CD14-positive monocyte (primary cell): ENCODE measurements at regions not wholly inside any gene's neighbourhood (a gene's known extent, or its start where the extent isn't known, plus 50 kb on each side); places are given as distances from the start of the nearest gene placed in this dataset.

ENCODE experiments used
- DNase-seq, 3 donors: peaks; one replicate each; pipeline ENCODE4 v3.0.0-alpha.2; 2011 to 2022
- H2AFZ ChIP-seq: 2 replicates; pipeline ENCODE4 v1.6.0; 2012; ENCODE audit warnings: mild to moderate bottlenecking, low read depth, low read length, inconsistent platforms; ENCODE audit not compliant: insufficient read depth, poor library complexity, severe bottlenecking
- H3K27ac ChIP-seq, 2 donors: 1 replicate in 1 of 2; 2 replicates in 1 of 2; pipeline ENCODE4 v1.5.1; 2012 to 2013; ENCODE audit warnings: low read length in 2 of 2, control low read depth in 1 of 2, inconsistent platforms in 1 of 2, low read depth in 1 of 2, mild to moderate bottlenecking in 1 of 2
- H3K27me3 ChIP-seq, 2 donors: one replicate each; pipeline versions ENCODE4 v1.6.0 to v1.6.1; 2011 to 2013; ENCODE audit warnings: low read length in 2 of 2; ENCODE audit not compliant: control insufficient read depth in 2 of 2, insufficient read depth in 2 of 2
- H3K36me3 ChIP-seq, 2 donors: replicated peaks in 1 of 2; 1 replicate in 1 of 2; 2 replicates in 1 of 2; pipeline versions ENCODE4 v1.5.1 to v1.6.1; 2012 to 2013; ENCODE audit warnings: low read length in 2 of 2, control low read depth in 1 of 2, inconsistent platforms in 1 of 2, mild to moderate bottlenecking in 1 of 2; ENCODE audit not compliant: insufficient read depth in 2 of 2, control insufficient read depth in 1 of 2
- H3K4me1 ChIP-seq, 2 donors: 1 replicate in 1 of 2; 2 replicates in 1 of 2; pipeline versions ENCODE4 v1.5.1 to v1.6.1; 2012 to 2013; ENCODE audit warnings: low read length in 2 of 2, control low read depth in 1 of 2, inconsistent platforms in 1 of 2, mild to moderate bottlenecking in 1 of 2, moderate library complexity in 1 of 2; ENCODE audit not compliant: insufficient read depth in 2 of 2, control insufficient read depth in 1 of 2
- H3K4me2 ChIP-seq: replicated peaks from 2 replicates; pipeline ENCODE3; 2012; ENCODE audit warnings: low read length, moderate library complexity, mild to moderate bottlenecking; ENCODE audit not compliant: poor library complexity, severe bottlenecking; ENCODE audit errors: extremely low read depth
- H3K4me3 ChIP-seq, 3 experiments: fragments of 200-600 bp in 1 of 3; sonication (generic) in 1 of 3; replicated peaks in 1 of 3; 1 replicate in 2 of 3; 2 replicates in 1 of 3; pipeline ENCODE4 v1.5.1; 2011 to 2013; ENCODE audit warnings: low read length in 3 of 3, mild to moderate bottlenecking in 3 of 3, control low read depth in 2 of 3, low read depth in 2 of 3, inconsistent platforms in 1 of 3, moderate library complexity in 1 of 3
- H3K79me2 ChIP-seq: 2 replicates; pipeline ENCODE4 v1.6.0; 2012; ENCODE audit warnings: mild to moderate bottlenecking, control low read depth, inconsistent platforms, low read length, moderate library complexity; ENCODE audit not compliant: insufficient read depth
- H3K9ac ChIP-seq: 2 replicates; pipeline ENCODE4 v1.6.0; 2017; ENCODE audit warnings: low read length, mild to moderate bottlenecking; ENCODE audit not compliant: insufficient read depth, poor library complexity, severe bottlenecking
- H3K9me3 ChIP-seq, 2 donors: replicated peaks in 1 of 2; 1 replicate in 1 of 2; 2 replicates in 1 of 2; pipeline versions ENCODE4 v1.5.1 to v1.6.1; 2012 to 2013; ENCODE audit warnings: low read length in 2 of 2, control low read depth in 1 of 2; ENCODE audit not compliant: control insufficient read depth in 1 of 2, insufficient read depth in 1 of 2
- H4K20me1 ChIP-seq: 2 replicates; pipeline ENCODE4 v1.6.0; 2012; ENCODE audit warnings: mild to moderate bottlenecking, low read length, control low read depth, moderate library complexity; ENCODE audit not compliant: insufficient read depth
- H3K27ac Mint-ChIP-seq, 7 donors: one replicate each; pipeline ENCODE4 v1.8.0; 2020; ENCODE audit warnings: mild to moderate bottlenecking in 7 of 7, mixed read lengths in 7 of 7, moderate library complexity in 6 of 7, inconsistent platforms in 2 of 7
- H3K27me3 Mint-ChIP-seq, 3 donors: one replicate each; pipeline ENCODE4 v1.8.0; 2021 to 2022; ENCODE audit warnings: low read depth in 3 of 3, mild to moderate bottlenecking in 3 of 3, mixed read lengths in 3 of 3, moderate library complexity in 3 of 3, inconsistent platforms in 1 of 3
- H3K36me3 Mint-ChIP-seq, 2 donors: one replicate each; pipeline ENCODE4 v1.8.0; 2020; ENCODE audit warnings: mixed read lengths in 2 of 2, inconsistent platforms in 1 of 2, mild to moderate bottlenecking in 1 of 2
- H3K4me1 Mint-ChIP-seq: one replicate; pipeline ENCODE4 v1.8.0; 2020; ENCODE audit warnings: mild to moderate bottlenecking, mixed read lengths
- H3K4me3 Mint-ChIP-seq, 2 donors: one replicate each; pipeline ENCODE4 v1.8.0; 2020; ENCODE audit warnings: mild to moderate bottlenecking in 2 of 2, mixed read lengths in 2 of 2, moderate library complexity in 1 of 2
- H3K9me3 Mint-ChIP-seq, 7 donors: one replicate each; pipeline ENCODE4 v1.8.0; 2020 to 2022; ENCODE audit warnings: mixed read lengths in 7 of 7, mild to moderate bottlenecking in 6 of 7, moderate library complexity in 6 of 7, inconsistent platforms in 2 of 7
- WGBS: methylation state at CpG from one replicate; pipeline ENCODE4 v1.1.5; 2013; ENCODE audit warnings: missing lambda C conversion rate; ENCODE audit not compliant: insufficient coverage; 5-methylcytosine and 5-hydroxymethylcytosine counted together
- intact Hi-C, 2 donors: fragments of 100-400 bp; cut with micrococcal nuclease; formaldehyde crosslinking; loops; one replicate each; pipeline versions ENCODE4 v1.15.0 to v1.15.1; 2023
- TF ChIP-seq, protein P1 (sequence below): fragments of 200-600 bp; IDR thresholded peaks from one replicate; pipeline ENCODE4 v1.8.0; 2022; ENCODE audit warnings: antibody characterized with exemption, mild to moderate bottlenecking

DNA sequence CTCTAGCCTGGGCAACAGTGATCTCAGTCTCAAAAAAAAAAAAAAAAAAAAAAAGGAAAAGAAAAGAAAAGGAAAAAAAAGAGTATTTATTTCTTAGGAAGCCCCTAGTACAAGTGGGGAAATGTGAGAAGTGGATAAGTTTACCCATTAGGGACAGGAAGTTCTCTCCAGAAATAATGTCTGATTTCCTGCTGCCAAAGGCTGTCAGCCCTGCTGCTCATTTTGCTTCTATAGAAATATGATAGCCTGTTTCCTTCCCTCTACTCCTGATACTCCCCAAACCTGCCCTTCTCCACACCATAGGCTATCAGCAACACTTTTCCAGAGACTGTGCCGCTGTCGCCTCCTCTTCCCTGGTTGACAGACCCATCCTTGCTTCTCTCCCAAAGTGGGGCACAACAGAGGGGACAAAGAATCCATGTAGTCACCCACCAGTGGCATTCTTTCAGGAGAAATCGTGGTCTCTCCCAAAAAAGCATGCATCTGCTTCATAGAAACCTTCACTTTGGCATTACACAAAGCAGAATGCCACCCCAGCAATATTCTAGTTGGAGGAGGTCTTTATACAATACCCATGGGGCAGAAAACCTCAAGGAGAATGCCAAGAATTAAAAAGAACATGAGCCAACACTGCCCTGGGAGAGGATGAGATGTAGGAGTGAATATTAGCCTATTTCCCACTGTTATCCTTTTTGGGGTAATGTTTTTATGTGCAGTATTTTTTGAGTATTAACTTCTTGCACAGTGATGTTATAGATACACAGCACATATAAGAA, 166.3 kb upstream of the NR5A2 start:
- H4K20me1 ChIP-seq, result no peaks in the 10 kb centered on the region
- H3K4me2 ChIP-seq, result no peak overlapping the region
- TF ChIP-seq, protein P1, sequence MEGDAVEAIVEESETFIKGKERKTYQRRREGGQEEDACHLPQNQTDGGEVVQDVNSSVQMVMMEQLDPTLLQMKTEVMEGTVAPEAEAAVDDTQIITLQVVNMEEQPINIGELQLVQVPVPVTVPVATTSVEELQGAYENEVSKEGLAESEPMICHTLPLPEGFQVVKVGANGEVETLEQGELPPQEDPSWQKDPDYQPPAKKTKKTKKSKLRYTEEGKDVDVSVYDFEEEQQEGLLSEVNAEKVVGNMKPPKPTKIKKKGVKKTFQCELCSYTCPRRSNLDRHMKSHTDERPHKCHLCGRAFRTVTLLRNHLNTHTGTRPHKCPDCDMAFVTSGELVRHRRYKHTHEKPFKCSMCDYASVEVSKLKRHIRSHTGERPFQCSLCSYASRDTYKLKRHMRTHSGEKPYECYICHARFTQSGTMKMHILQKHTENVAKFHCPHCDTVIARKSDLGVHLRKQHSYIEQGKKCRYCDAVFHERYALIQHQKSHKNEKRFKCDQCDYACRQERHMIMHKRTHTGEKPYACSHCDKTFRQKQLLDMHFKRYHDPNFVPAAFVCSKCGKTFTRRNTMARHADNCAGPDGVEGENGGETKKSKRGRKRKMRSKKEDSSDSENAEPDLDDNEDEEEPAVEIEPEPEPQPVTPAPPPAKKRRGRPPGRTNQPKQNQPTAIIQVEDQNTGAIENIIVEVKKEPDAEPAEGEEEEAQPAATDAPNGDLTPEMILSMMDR, result no peak
- H3K9ac ChIP-seq, result no peak overlapping the region
- peaks cover 0 to 1% (median 0%) of the 10 kb centered on the region in 3 donors for H3K27me3 Mint-ChIP-seq
- no peaks in the 10 kb centered on the region for H3K79me2 ChIP-seq
- no peaks in the 10 kb centered on the region for H3K9me3 ChIP-seq
- 100% methylated on average over 1 of the region's 3 CpGs for WGBS
- H3K27ac Mint-ChIP-seq, result peak overlapping the region in 6 of 7 donors; percentile 18 to 97 (median 84)
- no peak overlapping the region for H3K4me3 ChIP-seq
- peaks cover 55 to 67% of the 10 kb centered on the region in 2 donors for H3K4me1 ChIP-seq
- H3K27ac ChIP-seq, result no peak overlapping the region
- no peaks in the 10 kb centered on the region for H3K27me3 ChIP-seq
- H3K4me3 Mint-ChIP-seq, result no peak overlapping the region
- DNase-seq, result no peak
- no peaks in the 10 kb centered on the region for H3K36me3 ChIP-seq
- H3K4me1 Mint-ChIP-seq, result peaks cover 50% of the 10 kb centered on the region
- intact Hi-C loops, result no loop called here
- H2AFZ ChIP-seq, result peak overlapping the region; percentile 1
- peaks cover 0 to 4% (median 0%) of the 10 kb centered on the region in 7 donors for H3K9me3 Mint-ChIP-seq
- H3K36me3 Mint-ChIP-seq, result peaks cover 0 to 3% of the 10 kb centered on the region in 2 donors

DNA sequence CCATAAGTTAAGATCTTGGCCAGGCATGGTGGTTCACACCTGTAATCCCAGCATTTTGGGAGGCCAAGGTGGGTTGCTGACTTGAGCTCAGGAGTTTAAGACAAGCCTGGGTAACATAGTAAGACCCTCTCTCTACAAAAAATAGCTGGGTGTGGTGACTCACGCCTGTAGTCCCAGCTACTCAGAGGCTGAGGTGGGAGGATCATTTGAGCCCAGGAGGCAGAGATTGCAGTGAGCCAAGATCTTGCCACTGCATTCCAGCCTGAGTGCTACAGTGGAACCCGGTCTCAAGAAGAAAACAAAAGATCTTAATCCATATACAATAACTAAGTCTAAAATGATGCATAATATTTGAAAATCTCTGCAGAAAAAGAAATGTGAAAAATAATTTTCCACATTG, 165.5 kb upstream of the NR5A2 start:
- DNase-seq, result no peak
- Mint-ChIP-seq H3K9me3 (peaks cover 0 to 3% (median 0%) of the 10 kb centered on the region in 7 donors), H3K27ac (no peak overlapping the region), H3K4me3 (no peak overlapping the region), H3K36me3 (peaks cover 0 to 2% of the 10 kb centered on the region in 2 donors), H3K27me3 (peaks cover 0 to 4% (median 1%) of the 10 kb centered on the region in 3 donors), H3K4me1 (peaks cover 50% of the 10 kb centered on the region)
- H3K9me3 ChIP-seq, result no peaks in the 10 kb centered on the region
- no peak overlapping the region for H3K27ac ChIP-seq
- no peak overlapping the region for H3K4me3 ChIP-seq
- no peak overlapping the region for H3K9ac ChIP-seq
- no peak overlapping the region for H3K4me2 ChIP-seq
- H3K79me2 ChIP-seq, result no peaks in the 10 kb centered on the region
- peaks cover 47 to 59% of the 10 kb centered on the region in 2 donors for H3K4me1 ChIP-seq
- no peak overlapping the region for H2AFZ ChIP-seq
- no peaks in the 10 kb centered on the region for H3K27me3 ChIP-seq
- TF ChIP-seq, protein P1, result no peak
- H3K36me3 ChIP-seq, result no peaks in the 10 kb centered on the region
- H4K20me1 ChIP-seq, result no peaks in the 10 kb centered on the region
- WGBS, result no CpG with 5 or more reads among the region's 2 CpGs
- intact Hi-C loops, result no loop called here
